GM12873 (cell line): ENCODE measurements at regions not wholly inside any gene's neighbourhood (a gene's known extent, or its start where the extent isn't known, plus 50 kb on each side); places are given as distances from the start of the nearest gene placed in this dataset.

Experiments used
- TF ChIP-seq, protein P1 (sequence below): IDR thresholded peaks from 2 replicates; pipeline ENCODE4 v1.5.1; 2012; ENCODE audit warnings: low read depth, mild to moderate bottlenecking, moderate library complexity, low read length, control low read depth; ENCODE audit not compliant: insufficient read depth; ENCODE audit errors: missing control alignments

DNA sequence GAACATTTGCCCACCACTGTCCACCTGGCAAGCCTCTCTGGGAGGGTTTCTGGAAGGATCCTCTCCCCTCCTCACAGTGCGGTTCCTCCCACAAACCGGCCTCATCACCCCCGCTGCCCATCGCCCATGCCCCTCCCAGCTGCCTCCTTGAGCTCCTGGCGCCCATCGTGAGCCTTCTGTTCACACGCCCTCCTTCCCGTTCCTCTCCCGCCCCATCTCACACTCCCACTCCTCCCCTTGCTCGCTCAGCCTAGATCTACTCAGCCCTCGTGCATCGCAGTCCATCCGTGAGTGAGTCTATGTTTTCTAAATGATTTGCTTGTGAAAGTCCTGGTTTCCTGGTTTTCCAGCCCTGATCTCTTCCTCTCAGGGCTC is 119.1 kb upstream of the C1orf174 start:
- TF ChIP-seq, protein P1, sequence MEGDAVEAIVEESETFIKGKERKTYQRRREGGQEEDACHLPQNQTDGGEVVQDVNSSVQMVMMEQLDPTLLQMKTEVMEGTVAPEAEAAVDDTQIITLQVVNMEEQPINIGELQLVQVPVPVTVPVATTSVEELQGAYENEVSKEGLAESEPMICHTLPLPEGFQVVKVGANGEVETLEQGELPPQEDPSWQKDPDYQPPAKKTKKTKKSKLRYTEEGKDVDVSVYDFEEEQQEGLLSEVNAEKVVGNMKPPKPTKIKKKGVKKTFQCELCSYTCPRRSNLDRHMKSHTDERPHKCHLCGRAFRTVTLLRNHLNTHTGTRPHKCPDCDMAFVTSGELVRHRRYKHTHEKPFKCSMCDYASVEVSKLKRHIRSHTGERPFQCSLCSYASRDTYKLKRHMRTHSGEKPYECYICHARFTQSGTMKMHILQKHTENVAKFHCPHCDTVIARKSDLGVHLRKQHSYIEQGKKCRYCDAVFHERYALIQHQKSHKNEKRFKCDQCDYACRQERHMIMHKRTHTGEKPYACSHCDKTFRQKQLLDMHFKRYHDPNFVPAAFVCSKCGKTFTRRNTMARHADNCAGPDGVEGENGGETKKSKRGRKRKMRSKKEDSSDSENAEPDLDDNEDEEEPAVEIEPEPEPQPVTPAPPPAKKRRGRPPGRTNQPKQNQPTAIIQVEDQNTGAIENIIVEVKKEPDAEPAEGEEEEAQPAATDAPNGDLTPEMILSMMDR: no peak

DNA sequence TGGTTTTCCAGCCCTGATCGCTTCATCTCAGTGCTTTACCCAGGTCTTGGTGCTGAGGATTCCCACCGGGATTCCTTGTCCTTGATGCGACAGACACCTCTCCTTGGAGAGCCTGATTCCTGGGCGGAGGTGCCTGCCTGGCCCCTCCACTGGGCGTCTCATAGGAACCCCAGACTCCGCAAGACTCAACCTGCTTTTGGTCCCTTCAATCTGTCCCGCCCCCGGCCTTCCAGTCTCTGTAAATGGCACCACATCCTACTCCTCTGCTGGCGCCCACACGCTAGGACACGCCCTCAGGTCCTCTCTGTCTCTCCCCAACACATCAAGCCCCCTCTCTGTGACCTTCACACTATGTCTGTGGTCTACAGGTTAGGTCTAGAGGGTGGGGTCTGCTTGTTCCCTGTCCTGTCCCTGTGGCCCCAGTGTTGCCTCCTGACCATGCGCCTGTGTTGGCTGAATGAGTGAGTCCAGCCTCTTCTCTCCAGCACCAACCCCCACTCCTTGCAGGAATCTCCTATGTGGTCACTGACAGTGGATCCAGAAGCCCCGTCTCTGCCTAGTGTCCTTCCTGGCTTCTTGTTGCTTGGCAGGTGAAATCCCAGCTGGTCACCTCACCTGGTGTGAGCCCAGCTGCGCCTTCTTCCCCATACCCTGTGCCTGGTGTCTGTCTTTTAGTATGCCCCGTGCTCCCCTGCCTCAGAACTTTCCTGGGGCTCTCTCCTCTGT is 119.7 kb upstream of the C1orf174 start:
- TF ChIP-seq, protein P1: no peak

DNA sequence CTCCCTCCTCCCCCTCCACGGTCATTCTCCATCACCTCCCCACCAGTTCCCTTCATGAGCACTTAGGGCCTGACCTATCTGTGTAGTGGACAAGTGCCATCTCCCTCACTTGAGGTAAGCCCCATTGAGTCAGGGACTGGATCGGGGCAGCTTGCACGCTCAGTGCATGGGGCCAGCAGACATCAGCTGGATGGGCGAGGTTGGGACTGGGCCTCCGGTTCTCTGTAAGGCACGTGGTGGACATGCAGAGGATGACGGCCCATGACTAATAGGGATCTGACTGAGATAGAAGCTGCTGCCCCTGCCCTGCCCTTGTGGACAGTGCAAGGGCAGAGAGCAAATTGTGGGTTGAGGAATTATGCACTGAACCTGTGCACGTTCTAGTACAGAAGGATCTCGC is 120.4 kb upstream of the C1orf174 start:
- TF ChIP-seq, protein P1: no peak

DNA sequence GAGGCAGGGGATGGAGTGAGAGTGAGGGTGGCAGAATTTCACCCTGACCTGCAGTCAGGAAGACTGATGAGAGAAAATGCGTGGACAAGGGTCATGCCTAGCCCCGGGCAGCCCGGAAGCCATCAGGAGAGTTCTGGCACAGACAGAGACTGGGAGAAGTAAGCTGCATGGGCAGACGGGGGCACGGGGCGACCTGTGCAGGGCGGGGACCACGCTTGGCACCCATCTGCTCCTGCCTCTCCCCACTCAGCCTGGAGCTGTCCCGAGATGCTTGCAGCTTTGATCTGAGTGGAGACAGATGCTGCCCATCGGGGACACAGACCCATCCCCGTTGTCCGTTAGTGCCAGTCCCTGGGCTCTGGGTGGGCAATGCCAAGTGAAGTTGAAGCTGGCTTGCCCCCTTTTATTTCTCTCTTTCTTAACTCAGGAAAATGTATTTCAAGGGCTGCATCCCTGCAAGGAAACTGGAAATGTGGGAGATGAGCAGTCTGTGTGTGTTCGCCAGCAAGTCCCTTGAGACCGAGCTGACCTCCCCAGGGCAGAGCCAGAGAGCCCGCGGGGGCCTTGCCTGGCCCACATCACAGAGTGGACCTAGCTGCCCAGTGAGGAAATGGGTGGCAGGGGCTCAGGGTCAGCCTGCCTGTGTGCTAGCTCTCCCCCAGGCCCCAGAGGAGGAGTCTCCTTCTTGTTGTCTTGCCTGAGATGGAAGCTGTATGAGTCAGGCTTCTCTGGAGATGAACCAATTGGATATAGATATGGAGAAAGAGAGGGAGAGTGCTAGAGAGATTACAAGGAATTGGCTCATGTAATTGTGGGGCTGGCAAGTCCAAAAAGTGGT is 121.3 kb upstream of the C1orf174 start:
- TF ChIP-seq, protein P1: no peak

DNA sequence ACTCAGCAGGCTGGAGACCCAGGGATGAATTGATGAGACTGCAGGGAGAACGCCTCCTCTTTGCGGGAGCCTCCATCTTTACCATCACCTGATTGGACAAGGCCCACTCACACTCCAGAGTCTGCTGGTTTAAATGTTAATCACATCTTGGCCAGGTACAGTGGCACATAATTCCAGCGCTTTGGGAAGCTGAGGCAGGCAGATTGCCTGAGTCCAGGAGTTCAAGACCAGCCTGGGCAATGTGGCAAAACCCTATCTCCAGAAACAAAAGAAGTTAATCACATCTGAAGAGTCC is 121.8 kb upstream of the C1orf174 start:
- TF ChIP-seq, protein P1: no peak

DNA sequence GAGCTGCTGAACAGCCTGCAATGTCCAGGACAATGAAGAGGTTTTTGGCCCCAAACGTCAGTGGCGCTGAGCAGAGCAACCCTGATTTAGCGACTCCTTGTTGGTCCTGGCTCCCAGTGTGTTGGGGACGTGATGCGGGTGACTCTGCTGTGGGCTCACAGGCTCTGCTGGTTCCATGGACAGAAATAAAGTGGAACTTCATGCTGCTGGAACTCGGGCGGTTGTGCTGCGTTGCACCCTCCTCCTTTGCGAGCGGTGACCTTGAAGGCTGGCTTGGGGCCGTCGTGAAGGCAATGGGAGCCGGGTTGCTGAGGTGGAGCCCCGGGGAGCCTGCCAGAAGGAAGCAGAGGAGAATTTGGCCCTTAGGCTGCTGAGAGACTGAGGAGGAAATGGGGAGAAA is 122.6 kb upstream of the C1orf174 start:
- TF ChIP-seq, protein P1: no peak

DNA sequence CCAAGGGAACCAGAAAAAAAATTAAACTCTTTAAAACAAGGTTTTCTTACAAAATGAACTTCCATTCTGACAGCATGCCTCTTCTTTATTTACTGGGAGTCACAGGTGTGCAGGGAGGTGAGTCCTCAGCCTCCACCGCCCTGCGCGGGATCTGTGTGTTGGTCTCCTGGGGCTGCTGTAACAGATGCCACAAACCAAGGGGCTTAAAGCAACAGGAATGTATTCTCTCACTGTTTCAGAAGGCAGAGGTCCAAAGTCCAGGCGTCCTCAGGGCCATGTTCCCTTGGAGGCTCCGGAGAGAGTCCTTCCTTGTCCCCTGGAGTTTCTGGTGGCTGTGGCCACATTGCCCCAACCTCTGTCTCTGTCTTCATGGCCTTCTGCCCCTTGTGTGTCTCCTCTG is 123.6 kb upstream of the C1orf174 start:
- TF ChIP-seq, protein P1: no peak
